HG03565 (cell line): ENCODE measurements at regions not wholly inside any gene's neighbourhood (a gene's known extent, or its start where the extent isn't known, plus 50 kb on each side); places are given as distances from the start of the nearest gene placed in this dataset.
A peak's percentile ranks its signal among the peaks of the same experiment; 100 is the strongest.

Source experiments
- ATAC-seq: cut with Tn5 transposase; IDR thresholded peaks from one replicate; pipeline ENCODE4 v1.9.1; 2021; ENCODE audit warnings: mild to moderate bottlenecking, moderate library complexity; ENCODE audit not compliant: unreplicated experiment

DNA sequence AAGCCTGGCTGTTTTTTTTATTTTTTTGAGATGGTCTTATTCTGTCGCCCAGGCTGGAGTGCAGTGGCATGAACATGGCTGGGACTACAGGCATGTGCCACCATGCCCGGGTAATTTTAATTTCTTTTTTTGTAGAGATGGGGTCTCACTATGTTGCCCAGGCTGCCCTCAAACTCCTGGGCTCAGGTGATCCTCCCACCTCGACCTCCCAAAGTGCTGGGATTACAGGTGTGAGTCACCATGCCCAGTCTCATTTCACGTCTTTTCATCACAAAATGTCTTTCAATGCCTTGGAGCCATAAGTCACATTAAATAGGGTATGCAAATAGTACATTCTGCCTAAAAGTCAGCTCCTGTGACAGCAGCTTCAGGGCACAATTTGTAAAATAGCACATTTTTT lies 52.8 kb downstream of the SOX2 start:
- ATAC-seq, result no peak

DNA sequence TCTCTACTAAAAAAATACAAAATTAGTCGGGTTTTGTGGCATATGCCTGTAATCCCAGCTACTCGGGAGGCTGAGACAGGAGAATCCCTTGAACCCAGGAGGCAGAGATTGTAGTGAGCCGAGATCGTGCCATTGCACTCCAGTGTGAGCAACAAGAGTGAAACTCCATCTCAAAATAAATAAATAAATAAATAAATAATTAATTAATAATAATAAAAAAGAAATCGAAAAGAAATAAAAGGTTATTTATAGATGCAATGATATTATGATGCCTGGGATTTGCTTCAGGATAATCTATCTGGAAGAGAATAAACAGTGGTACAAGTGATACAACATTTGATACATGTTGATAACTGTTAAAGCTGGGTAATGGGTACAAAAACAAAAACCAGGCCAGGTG lies 58.6 kb downstream of the SOX2 start:
- ATAC-seq, result no peak

GRCh38 chr3:181771120-181771519 lies 59.4 kb downstream of the SOX2 start:
- ATAC-seq, result no peak

DNA sequence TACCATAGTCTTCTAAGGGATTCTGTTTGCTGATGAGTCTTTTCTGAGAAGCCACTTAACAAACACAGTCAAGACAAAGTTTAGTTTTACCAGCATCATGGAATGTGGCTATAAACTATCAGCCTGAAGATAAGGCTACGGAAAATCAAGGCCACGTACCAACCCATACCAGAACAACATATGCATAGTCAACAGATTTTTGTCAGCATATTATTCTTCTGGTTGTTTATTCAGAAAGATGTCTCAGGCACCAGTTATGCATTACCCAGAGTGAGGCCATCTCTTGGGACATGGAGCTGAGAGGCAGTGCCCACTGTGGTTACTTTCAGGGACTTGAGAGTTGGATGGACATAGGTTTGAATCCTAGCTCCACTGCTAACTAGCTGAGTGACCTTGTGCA lies 60.4 kb downstream of the SOX2 start:
- ATAC-seq, result no peak

DNA sequence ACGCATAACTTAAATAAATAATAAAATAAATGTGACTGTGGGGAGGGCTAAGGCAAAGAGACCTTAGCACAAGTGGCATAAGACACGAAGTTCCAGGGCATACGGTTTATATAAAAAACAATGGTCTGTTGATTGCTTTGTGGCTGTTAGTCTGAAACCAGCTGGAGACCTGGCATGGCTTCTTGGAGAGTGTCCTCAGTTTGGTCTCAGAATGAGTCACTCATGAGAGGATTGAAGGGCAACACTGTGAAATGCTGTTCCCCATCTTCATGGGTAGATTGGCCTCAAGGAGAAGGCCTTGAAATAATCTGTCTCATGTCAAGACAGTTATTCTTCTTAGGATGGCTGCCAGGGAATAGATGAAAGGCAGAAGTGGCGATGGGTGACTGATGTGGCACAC lies 62.2 kb downstream of the SOX2 start:
- ATAC-seq, result no peak

DNA sequence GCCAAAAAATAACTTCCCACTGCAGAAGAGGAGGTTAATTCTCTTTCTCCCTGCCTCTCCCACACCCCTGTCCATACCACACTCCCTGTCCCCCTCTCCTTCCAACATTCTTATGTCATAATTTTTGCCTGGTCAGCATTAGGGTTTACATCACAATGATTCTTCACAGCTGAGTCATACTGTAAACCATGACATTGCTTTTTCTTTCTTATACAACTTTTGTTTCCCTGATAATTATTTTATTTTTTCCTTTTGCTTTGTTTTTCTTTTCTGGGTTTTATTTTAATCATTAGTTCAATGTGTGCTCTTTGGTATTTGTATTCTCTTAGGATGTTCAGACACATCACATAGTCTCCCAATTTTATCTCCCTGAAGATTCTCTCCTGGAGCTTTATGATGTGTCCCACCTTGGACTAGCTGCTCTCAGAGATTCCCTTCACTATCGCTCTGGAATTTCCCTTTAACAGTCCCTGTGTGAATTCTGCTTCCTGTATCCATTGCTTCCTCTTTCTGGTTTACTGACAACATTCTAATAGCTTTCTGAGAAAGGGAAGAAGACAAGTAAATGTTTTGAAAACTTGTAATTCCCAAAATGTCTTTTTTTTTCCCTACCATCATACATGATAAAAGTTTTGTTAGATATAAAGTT lies 70.7 kb downstream of the SOX2 start:
- ATAC-seq, result no peak

DNA sequence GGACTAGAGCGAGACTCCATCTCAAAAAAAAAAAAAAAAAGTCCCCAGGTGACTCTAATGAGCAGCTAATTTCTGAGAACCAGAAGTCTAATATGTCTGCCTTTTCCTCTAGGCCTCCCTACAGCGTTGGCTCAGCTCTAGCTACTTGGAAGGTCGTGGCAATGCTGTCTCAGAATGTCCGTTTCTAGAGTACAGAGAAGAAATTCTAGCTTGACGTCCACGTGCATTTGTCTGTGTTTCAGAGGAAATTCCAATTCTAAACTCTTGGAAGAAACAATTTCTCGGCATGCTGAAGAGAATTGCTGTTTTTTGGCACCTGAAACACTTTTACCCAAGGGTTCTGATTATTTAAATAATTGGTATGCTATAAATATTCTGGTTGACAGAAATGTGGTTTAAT lies 78.8 kb downstream of the SOX2 start:
- ATAC-seq, result no peak

- ATAC-seq, result no peak
Measured at GRCh38 chr3:181791056-181791955, 79.6 kb downstream of the SOX2 start.

- no peak for ATAC-seq
Measured at GRCh38 chr3:181793006-181793405, 81.3 kb downstream of the SOX2 start.

DNA sequence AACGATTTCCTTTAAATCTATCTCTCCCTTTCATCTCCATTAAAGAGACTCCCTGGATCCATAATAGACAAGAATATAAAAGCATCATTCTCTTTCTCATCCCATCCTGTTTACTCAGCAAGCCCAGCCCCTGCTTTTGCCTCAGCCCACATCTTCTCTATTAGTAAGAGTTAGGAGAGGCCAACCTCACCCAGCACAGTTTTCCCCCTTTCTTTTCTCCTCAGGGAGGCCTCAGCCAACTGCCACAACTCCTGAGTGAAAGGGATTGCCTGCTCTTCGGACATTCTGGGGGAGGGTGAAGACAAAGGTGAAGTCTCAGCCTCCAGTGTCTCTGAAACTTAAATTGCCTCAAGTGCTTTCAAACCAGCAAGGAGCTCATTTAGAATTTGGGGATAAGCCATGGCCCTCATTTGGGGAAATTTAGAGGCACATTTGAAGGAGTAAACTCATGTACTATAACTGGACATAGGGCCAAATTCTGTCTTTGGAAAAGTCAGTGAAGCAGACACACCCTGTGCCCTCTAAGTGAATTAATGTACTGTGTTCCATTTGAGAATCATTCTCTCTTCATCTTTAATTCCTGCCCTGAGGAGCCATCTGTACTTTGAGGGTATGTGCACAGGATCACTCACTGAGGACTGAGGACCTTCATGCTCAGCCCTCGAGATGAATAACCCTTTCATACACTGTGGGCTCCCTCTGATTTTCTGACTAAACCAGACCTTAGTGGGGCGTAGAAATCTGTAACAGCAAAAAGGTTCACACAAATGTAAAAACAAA lies 82.5 kb downstream of the SOX2 start:
- ATAC-seq, result no peak

DNA sequence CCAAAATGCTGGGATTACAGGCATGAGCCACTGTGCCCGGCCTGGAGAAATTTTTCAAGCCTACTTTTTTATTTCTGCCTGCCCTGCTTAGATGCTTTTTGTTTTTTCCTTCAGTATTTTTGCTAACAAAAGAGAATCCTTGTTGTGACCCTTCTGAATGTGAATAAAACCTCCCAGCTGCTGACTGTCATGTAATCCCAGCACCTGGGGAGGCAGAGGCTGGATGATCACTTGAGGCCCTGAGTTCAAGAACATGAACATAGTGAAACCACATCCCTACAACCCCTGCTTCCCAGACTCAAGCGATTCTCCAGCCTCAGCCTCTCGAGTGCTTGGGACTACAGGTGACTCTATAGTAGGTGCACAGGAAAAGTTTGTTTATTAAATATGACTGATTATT lies 84.9 kb downstream of the SOX2 start:
- ATAC-seq, result no peak

GRCh38 chr3:181797431-181797830 lies 85.7 kb downstream of the SOX2 start:
- ATAC-seq, result no peak

GRCh38 chr3:181805703-181806102 lies 94.0 kb downstream of the SOX2 start:
- no peak for ATAC-seq

- ATAC-seq, result no peak
Measured at GRCh38 chr3:181808053-181808452, 96.3 kb downstream of the SOX2 start.

GRCh38 chr3:181823716-181824115 lies 112.0 kb downstream of the SOX2 start:
- ATAC-seq, result no peak

DNA sequence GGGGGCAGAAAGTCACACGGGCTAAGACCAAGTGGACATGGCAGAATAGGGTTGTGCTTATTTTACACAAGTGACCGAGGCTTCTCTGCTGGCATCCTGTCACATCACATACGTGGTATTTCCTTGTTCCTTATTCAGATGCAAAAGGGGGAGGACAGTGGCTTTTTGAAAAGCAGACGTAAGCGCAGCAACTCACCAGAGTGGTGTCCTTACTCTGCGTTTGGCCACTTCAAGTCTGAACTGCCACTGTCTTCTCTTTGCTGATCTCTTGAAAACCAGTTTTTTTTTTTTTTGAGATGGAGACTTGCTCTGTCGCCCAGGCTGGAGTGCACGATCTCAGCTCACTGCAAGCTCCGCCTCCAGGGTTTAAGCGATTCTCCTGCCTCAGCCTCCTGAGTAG lies 113.2 kb downstream of the SOX2 start:
- ATAC-seq, result no peak

DNA sequence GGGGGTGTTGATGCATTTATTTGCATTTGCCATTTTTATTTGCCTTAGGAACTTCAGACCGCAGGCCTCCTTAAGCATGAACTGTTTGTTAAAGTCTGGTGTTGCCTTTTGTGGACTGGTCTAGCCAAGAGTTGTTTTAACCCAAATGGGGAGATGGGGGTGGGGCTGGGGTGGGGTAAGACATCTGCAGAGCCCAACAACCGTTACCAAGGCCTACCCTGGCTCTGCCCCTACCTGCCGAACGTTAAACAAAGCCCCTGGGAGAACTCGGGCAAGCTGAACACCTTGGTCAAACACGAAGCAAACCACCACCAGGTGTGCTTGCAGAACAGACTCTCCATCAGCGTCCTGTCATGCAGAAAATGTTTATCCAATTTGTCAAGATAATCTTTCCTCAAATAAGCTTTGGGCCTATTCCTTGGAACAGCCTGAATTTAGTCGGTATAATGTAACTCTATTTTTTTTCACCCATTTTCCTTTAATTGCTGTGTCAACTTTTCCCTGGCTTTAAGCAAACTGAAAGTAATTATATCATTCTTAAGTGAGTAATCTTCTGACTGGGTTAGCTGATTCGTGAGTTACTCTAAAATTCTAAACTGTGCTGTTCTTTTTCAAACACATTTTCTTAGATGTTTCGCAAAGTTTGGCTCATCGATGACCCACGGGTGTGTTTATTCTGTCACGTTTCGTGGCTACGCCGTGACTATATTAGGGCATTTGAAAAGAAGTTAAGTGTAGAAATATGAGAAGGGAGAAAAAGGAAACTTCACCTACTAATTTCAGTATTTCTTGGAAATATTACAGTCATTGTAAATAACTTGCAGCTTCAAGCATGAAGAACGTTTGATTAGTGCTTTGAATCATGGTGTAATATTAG lies 127.6 kb downstream of the SOX2 start:
- ATAC-seq, result peak; percentile 24

GRCh38 chr3:181839916-181840297 lies 128.2 kb downstream of the SOX2 start:
- peak; percentile 60 for ATAC-seq

DNA sequence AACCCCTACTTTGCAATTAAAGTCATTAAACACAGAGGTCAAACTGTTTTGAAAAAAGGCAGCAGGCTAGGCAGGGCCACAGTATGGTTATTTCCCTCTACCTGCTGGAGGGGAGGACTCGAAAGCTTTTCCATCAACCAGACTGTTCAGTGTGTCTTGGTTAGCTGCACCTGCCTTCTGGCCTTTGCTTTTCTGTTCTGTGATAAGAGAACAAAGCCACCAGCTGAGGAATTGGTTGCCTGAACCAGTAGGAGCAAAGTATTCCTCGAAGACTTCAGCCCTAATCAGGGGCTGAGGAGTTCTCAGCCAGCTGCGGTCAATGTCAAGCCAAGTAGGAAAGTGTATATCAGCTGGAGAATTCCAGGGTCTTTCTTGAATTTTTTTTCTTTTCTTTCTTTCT lies 132.5 kb downstream of the SOX2 start:
- no peak for ATAC-seq

- no peak for ATAC-seq
Measured at GRCh38 chr3:181847276-181847675, 135.6 kb downstream of the SOX2 start.

- no peak for ATAC-seq
Measured at GRCh38 chr3:181851063-181851462, 139.3 kb downstream of the SOX2 start.
